PC-9 (cell line): ENCODE measurements at regions not wholly inside any gene's neighbourhood (a gene's known extent, or its start where the extent isn't known, plus 50 kb on each side); places are given as distances from the start of the nearest gene placed in this dataset.

Experiments used
- BruUV-seq: library from RNA; stranded (reverse); fragments of 400-500 nt; replicated peaks from 2 replicates; lab custom pipeline; 2021; lab: Mats Ljungman, UMichigan
- CTCF ChIA-PET: fragments of 300-600 bp; sonication (Branson Sonifier 250); formaldehyde crosslinking; loops from one replicate; lab custom pipeline; 2022; ENCODE audit warnings: antibody characterized with exemption; lab: Charles Lee
- POLR2A ChIA-PET: fragments of 300-600 bp; sonication (Branson Sonifier 250); formaldehyde crosslinking; loops from one replicate; lab custom pipeline; 2022; ENCODE audit warnings: antibody characterized with exemption; ENCODE audit not compliant: unreplicated experiment; lab: Charles Lee
- DNase-seq, 2 experiments: peaks; one replicate each; pipeline versions ENCODE4 v3.0.0 to v3.0.0-alpha.2; 2015 to 2022; ENCODE audit warnings: mixed read lengths in 1 of 2
- H2AFZ ChIP-seq: fragments of 200-600 bp; sonication (generic); 2 replicates; pipeline ENCODE4 v1.8.1; 2017; ENCODE audit warnings: antibody characterized with exemption
- H3F3A ChIP-seq: fragments of 200-600 bp; sonication (generic); 2 replicates; pipeline ENCODE4 v1.8.1; 2017; ENCODE audit warnings: antibody characterized with exemption, mild to moderate bottlenecking, low read depth; ENCODE audit not compliant: insufficient read depth
- H3K27ac ChIP-seq: fragments of 200-600 bp; sonication (generic); 2 replicates; pipeline ENCODE4 v1.6.1; 2016; ENCODE audit warnings: mixed run types
- H3K27me3 ChIP-seq: fragments of 200-600 bp; sonication (generic); 2 replicates; pipeline ENCODE4 v1.6.1; 2016; ENCODE audit warnings: low read depth, mixed run types; ENCODE audit not compliant: insufficient read depth
- H3K36me3 ChIP-seq: fragments of 200-600 bp; sonication (generic); 2 replicates; pipeline ENCODE4 v1.6.1; 2016; ENCODE audit warnings: low read depth, mixed run types
- H3K4me1 ChIP-seq: fragments of 200-600 bp; sonication (generic); replicated peaks from 2 replicates; pipeline ENCODE4 v1.6.1; 2016; ENCODE audit warnings: mixed run types; ENCODE audit not compliant: insufficient read depth
- H3K4me2 ChIP-seq: fragments of 200-600 bp; sonication (generic); 2 replicates; pipeline ENCODE4 v1.6.1; 2017; ENCODE audit warnings: mixed run types
- H3K4me3 ChIP-seq: fragments of 200-600 bp; sonication (generic); 2 replicates; pipeline ENCODE4 v1.6.1; 2016; ENCODE audit warnings: mixed run types
- H3K79me2 ChIP-seq: fragments of 200-600 bp; sonication (generic); 2 replicates; pipeline ENCODE4 v1.6.1; 2017; ENCODE audit warnings: low read depth, mixed run types
- H3K9me2 ChIP-seq: fragments of 200-600 bp; sonication (generic); 2 replicates; pipeline ENCODE4 v1.8.1; 2017; ENCODE audit warnings: mild to moderate bottlenecking; ENCODE audit not compliant: insufficient read depth
- H3K9me3 ChIP-seq: fragments of 200-600 bp; sonication (generic); 2 replicates; pipeline ENCODE4 v1.8.1; 2016; ENCODE audit warnings: low read depth; ENCODE audit not compliant: insufficient read depth
- H4K20me1 ChIP-seq: fragments of 200-600 bp; sonication (generic); 2 replicates; pipeline ENCODE4 v1.8.1; 2017; ENCODE audit not compliant: insufficient read depth
- CTCF ChIP-seq: fragments of 200-600 bp; sonication (generic); conservative IDR thresholded peaks from 2 replicates; pipeline ENCODE4 v1.6.1; 2017; ENCODE audit warnings: mixed run types, antibody characterized with exemption, mild to moderate bottlenecking, moderate library complexity
- EZH2 ChIP-seq: fragments of 200-600 bp; sonication (generic); IDR thresholded peaks from 2 replicates; pipeline ENCODE4 v1.8.0; 2017; ENCODE audit warnings: antibody characterized with exemption, low read depth
- intact Hi-C: fragments of 100-400 bp; cut with micrococcal nuclease; formaldehyde crosslinking; loops from one replicate; pipeline ENCODE4 v1.10.0; 2022; ENCODE audit not compliant: unreplicated experiment

- intact Hi-C loops: no loop called here
- ChIA-PET POLR2A (no interaction called here), CTCF (no interaction called here)
These were observed 470.3 kb upstream of the NCAM2 start for GRCh38 chr21:20527731-20528460.

GRCh38 chr21:20537130-20537529 is 461.1 kb upstream of the NCAM2 start:
- H3F3A ChIP-seq: no peaks in the 10 kb centered on the region
- H3K9me3 ChIP-seq: no peaks in the 10 kb centered on the region
- H3K27me3 ChIP-seq: no peaks in the 10 kb centered on the region
- H3K4me2 ChIP-seq: no peak overlapping the region
- POLR2A ChIA-PET: no interaction called here
- H4K20me1 ChIP-seq: no peaks in the 10 kb centered on the region
- intact Hi-C loops: no loop called here
- BruUV-seq: no TSS peak
- DNase-seq: no peak
- no peaks in the 10 kb centered on the region for H3K9me2 ChIP-seq
- TF ChIP-seq CTCF (no peak), EZH2 (no peak)
- H2AFZ ChIP-seq: no peak overlapping the region
- CTCF ChIA-PET: no interaction called here
- H3K79me2 ChIP-seq: no peaks in the 10 kb centered on the region
- H3K4me1 ChIP-seq: no peaks in the 10 kb centered on the region
- H3K36me3 ChIP-seq: no peaks in the 10 kb centered on the region
- no peak overlapping the region for H3K27ac ChIP-seq
- H3K4me3 ChIP-seq: no peak overlapping the region

More at GRCh38 chr21:20527731-20528460, 470.3 kb upstream of the NCAM2 start:
- Histone ChIP-seq H3K79me2 (no peaks in the 10 kb centered on the region), H2AFZ (no peak overlapping the region), H3K36me3 (no peaks in the 10 kb centered on the region), H3F3A (no peaks in the 10 kb centered on the region), H3K9me2 (no peaks in the 10 kb centered on the region), H3K27me3 (no peaks in the 10 kb centered on the region), H3K4me2 (no peak overlapping the region), H4K20me1 (no peaks in the 10 kb centered on the region), H3K4me1 (no peaks in the 10 kb centered on the region), H3K27ac (no peak overlapping the region), H3K4me3 (no peak overlapping the region), H3K9me3 (no peaks in the 10 kb centered on the region)
- DNase-seq: no peak
- TF ChIP-seq EZH2 (no peak), CTCF (no peak)
- BruUV-seq: no TSS peak

- Histone ChIP-seq H3K27ac (no peak overlapping the region), H3F3A (no peaks in the 10 kb centered on the region), H4K20me1 (no peaks in the 10 kb centered on the region), H3K4me3 (no peak overlapping the region), H3K4me1 (no peaks in the 10 kb centered on the region), H3K9me2 (no peaks in the 10 kb centered on the region), H2AFZ (no peak overlapping the region), H3K27me3 (no peaks in the 10 kb centered on the region), H3K79me2 (no peaks in the 10 kb centered on the region), H3K4me2 (no peak overlapping the region), H3K36me3 (no peaks in the 10 kb centered on the region), H3K9me3 (no peaks in the 10 kb centered on the region)
- CTCF ChIA-PET: no interaction called here
- DNase-seq: no peak
- intact Hi-C loops: no loop called here
- TF ChIP-seq EZH2 (no peak), CTCF (no peak)
- BruUV-seq: no TSS peak
- POLR2A ChIA-PET: no interaction called here
These were observed 460.1 kb upstream of the NCAM2 start for GRCh38 chr21:20538039-20538658.
